Liver (tissue), 8 donors: ENCODE measurements at regions not wholly inside any gene's neighbourhood (a gene's known extent, or its start where the extent isn't known, plus 50 kb on each side); places are given as distances from the start of the nearest gene placed in this dataset.

Source experiments
- DNase-seq: peaks from one replicate; pipeline ENCODE4 v3.0.0-alpha.2; 2017; ENCODE audit warnings: low spot score
- H3K27ac ChIP-seq, 2 donors: one replicate each; pipeline ENCODE4 v1.7.0; 2013; ENCODE audit warnings: inconsistent platforms in 2 of 2, low read length in 2 of 2, control low read depth in 1 of 2, low read depth in 1 of 2, mild to moderate bottlenecking in 1 of 2
- H3K27me3 ChIP-seq, 4 donors: one replicate each; pipeline versions ENCODE4 v1.6.1 to v1.7.0; 2013; ENCODE audit warnings: low read length in 3 of 4, inconsistent platforms in 1 of 4, mild to moderate bottlenecking in 1 of 4, moderate library complexity in 1 of 4; ENCODE audit not compliant: control insufficient read depth in 4 of 4, insufficient read depth in 4 of 4
- H3K36me3 ChIP-seq, 4 donors: one replicate each; pipeline versions ENCODE4 v1.6.1 to v1.7.0; 2013; ENCODE audit warnings: low read length in 3 of 4, mild to moderate bottlenecking in 3 of 4, low read depth in 1 of 4, moderate library complexity in 1 of 4; ENCODE audit not compliant: control insufficient read depth in 4 of 4, insufficient read depth in 3 of 4
- H3K4me1 ChIP-seq, 4 donors: one replicate each; pipeline versions ENCODE4 v1.6.1 to v1.7.0; 2013; ENCODE audit warnings: low read length in 3 of 4, mild to moderate bottlenecking in 3 of 4, moderate library complexity in 1 of 4; ENCODE audit not compliant: control insufficient read depth in 4 of 4, insufficient read depth in 4 of 4
- H3K4me3 ChIP-seq, 3 donors: one replicate each; pipeline versions ENCODE4 v1.6.1 to v1.7.0; 2013; ENCODE audit warnings: low read length in 3 of 3, control low read depth in 1 of 3, low read depth in 1 of 3, mild to moderate bottlenecking in 1 of 3
- H3K9ac ChIP-seq, 2 donors: one replicate each; pipeline ENCODE4 v1.7.0; 2013; ENCODE audit warnings: low read length in 2 of 2, mild to moderate bottlenecking in 2 of 2, moderate library complexity in 2 of 2, control low read depth in 1 of 2, low read depth in 1 of 2
- H3K9me3 ChIP-seq, 4 donors: one replicate each; pipeline versions ENCODE4 v1.6.1 to v1.7.0; 2013; ENCODE audit warnings: low read length in 3 of 4; ENCODE audit not compliant: control insufficient read depth in 4 of 4
- EGR1 ChIP-seq, 2 donors: IDR thresholded peaks; 2 replicates each; pipeline ENCODE4 v1.6.1; 2016 to 2018; ENCODE audit warnings: antibody characterized with exemption in 2 of 2, low read depth in 2 of 2
- FOXA1 ChIP-seq: IDR thresholded peaks from 2 replicates; pipeline ENCODE4 v1.6.1; 2016; ENCODE audit warnings: antibody characterized with exemption
- HNF4A ChIP-seq, 2 donors: conservative IDR thresholded peaks; 2 replicates each; pipeline ENCODE4 v1.6.1; 2016; ENCODE audit warnings: antibody characterized with exemption in 2 of 2, mild to moderate bottlenecking in 2 of 2
- HNF4G ChIP-seq: IDR thresholded peaks from 2 replicates; pipeline ENCODE4 v1.6.1; 2016; ENCODE audit warnings: antibody characterized with exemption
- NR2F2 ChIP-seq: IDR thresholded peaks from 2 replicates; pipeline ENCODE4 v1.6.1; 2016; ENCODE audit warnings: antibody characterized with exemption
- RAD21 ChIP-seq, 2 donors: IDR thresholded peaks; 2 replicates each; pipeline ENCODE4 v1.6.1; 2016; ENCODE audit warnings: antibody characterized with exemption in 2 of 2, mild to moderate bottlenecking in 2 of 2
- SP1 ChIP-seq: IDR thresholded peaks from 2 replicates; pipeline ENCODE4 v1.6.1; 2018; ENCODE audit warnings: antibody characterized with exemption, mild to moderate bottlenecking
- TAF1 ChIP-seq: conservative IDR thresholded peaks from 2 replicates; pipeline ENCODE4 v1.6.1; 2016; ENCODE audit warnings: antibody characterized with exemption, mild to moderate bottlenecking
- WGBS: extraction: QIAGEN DNeasy Blood & Tissue Kit; methylation state at CpG from one replicate; pipeline ENCODE4 v1.1.7; 2013; 5-methylcytosine and 5-hydroxymethylcytosine counted together
- TF ChIP-seq, protein P1 (sequence below): IDR thresholded peaks from 2 replicates; pipeline ENCODE4 v1.6.1; 2016; ENCODE audit warnings: antibody characterized with exemption
- TF ChIP-seq, protein P2 (sequence below): IDR thresholded peaks from 2 replicates; pipeline ENCODE4 v1.6.1; 2016; ENCODE audit warnings: antibody characterized with exemption
- TF ChIP-seq, protein P3 (sequence below): IDR thresholded peaks from 2 replicates; pipeline ENCODE4 v1.6.1; 2016; ENCODE audit warnings: antibody characterized with exemption
- TF ChIP-seq, protein P4 (sequence below): IDR thresholded peaks from 2 replicates; pipeline ENCODE4 v1.6.1; 2016; ENCODE audit warnings: antibody characterized with exemption, mild to moderate bottlenecking
- TF ChIP-seq, protein P5 (sequence below): fragments of 150-350 bp; IDR thresholded peaks from 2 replicates; pipeline ENCODE4 v1.5.1; 2017; ENCODE audit warnings: improper control_type of control experiment, low read depth, low read length; ENCODE audit not compliant: missing input control
- donor health status: healthy.
- donor health status: healthy.
- donor health status: healthy.
- donor health status: healthy.
- donor health status: healthy.

DNA sequence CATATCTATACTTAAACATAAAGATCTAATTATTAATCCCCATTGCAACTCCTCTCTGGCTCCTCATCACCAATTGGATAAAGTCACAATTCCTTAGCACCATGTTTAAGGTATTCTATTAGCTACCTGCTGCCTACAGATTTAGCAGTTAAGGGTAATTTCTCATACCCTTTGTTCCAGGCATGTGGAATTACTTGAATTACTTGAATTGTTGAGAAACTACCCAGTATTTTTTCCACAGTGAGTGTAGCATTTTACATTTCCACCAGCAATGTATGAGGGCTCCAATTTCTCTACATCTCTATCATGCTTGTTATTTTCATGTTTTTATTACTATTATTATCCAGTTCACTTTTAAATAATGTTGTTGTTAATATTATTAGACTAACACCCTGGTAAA lies 86.4 kb downstream of the P2RY1 start:
- no peak for DNase-seq
- TF ChIP-seq, protein P1, sequence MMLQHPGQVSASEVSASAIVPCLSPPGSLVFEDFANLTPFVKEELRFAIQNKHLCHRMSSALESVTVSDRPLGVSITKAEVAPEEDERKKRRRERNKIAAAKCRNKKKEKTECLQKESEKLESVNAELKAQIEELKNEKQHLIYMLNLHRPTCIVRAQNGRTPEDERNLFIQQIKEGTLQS, result no peak
- TF ChIP-seq HNF4A (conservative IDR thresholded peaks at IDR 0.05), result no peak
- no peak for TF ChIP-seq FOXA1
- TF ChIP-seq RAD21 (IDR thresholded peaks at IDR 0.05), result no peak
- no peak for TF ChIP-seq TAF1
- TF ChIP-seq, protein P2, sequence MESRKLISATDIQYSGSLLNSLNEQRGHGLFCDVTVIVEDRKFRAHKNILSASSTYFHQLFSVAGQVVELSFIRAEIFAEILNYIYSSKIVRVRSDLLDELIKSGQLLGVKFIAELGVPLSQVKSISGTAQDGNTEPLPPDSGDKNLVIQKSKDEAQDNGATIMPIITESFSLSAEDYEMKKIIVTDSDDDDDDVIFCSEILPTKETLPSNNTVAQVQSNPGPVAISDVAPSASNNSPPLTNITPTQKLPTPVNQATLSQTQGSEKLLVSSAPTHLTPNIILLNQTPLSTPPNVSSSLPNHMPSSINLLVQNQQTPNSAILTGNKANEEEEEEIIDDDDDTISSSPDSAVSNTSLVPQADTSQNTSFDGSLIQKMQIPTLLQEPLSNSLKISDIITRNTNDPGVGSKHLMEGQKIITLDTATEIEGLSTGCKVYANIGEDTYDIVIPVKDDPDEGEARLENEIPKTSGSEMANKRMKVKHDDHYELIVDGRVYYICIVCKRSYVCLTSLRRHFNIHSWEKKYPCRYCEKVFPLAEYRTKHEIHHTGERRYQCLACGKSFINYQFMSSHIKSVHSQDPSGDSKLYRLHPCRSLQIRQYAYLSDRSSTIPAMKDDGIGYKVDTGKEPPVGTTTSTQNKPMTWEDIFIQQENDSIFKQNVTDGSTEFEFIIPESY, result no peak
- TF ChIP-seq, protein P3, sequence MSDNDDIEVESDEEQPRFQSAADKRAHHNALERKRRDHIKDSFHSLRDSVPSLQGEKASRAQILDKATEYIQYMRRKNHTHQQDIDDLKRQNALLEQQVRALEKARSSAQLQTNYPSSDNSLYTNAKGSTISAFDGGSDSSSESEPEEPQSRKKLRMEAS, result no peak
- peaks cover 0 to 1% (median 0%) of the 10 kb centered on the region in 4 donors for H3K9me3 ChIP-seq

DNA sequence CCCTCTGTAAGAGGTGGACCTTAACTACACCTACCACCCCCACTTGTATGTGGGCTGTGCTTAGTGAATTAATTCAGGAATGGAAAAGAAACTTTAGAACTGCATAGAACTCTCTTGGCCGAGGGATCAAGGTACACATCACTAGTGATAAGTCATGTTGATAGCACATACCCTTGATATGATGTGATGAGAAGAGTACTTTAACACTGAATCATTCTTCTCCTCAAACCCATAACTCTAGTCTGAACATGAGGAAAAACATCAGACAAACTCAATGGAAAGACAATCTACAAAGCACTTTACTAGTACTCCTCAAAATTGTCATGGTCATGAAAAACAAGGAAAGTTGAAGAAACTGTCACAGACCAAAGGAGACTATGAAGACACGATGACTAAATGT lies 87.6 kb downstream of the P2RY1 start:
- no peak for DNase-seq
- peaks cover 0 to 1% (median 0%) of the 10 kb centered on the region in 4 donors for H3K9me3 ChIP-seq
- H3K27me3 ChIP-seq, result no peaks in the 10 kb centered on the region
- H3K27ac ChIP-seq, result no peak overlapping the region
- H3K4me3 ChIP-seq, result no peak overlapping the region
- H3K9ac ChIP-seq, result no peak overlapping the region
- H3K4me1 ChIP-seq, result peaks cover 0 to 1% (median 0%) of the 10 kb centered on the region in 4 donors
- 78% methylated on average over 2 of the region's 2 CpGs for WGBS
- H3K36me3 ChIP-seq, result no peaks in the 10 kb centered on the region
- TF ChIP-seq EGR1 (IDR thresholded peaks at IDR 0.05; ENCODE audit: low read depth in 2 of 2), result no peak
- TF ChIP-seq, protein P2, result no peak
- TF ChIP-seq TAF1, result no peak
- TF ChIP-seq, protein P3, result no peak
- no peak for TF ChIP-seq SP1
- no peak for TF ChIP-seq HNF4G
- TF ChIP-seq RAD21 (IDR thresholded peaks at IDR 0.05), result no peak
- no peak for TF ChIP-seq NR2F2
- TF ChIP-seq, protein P4, sequence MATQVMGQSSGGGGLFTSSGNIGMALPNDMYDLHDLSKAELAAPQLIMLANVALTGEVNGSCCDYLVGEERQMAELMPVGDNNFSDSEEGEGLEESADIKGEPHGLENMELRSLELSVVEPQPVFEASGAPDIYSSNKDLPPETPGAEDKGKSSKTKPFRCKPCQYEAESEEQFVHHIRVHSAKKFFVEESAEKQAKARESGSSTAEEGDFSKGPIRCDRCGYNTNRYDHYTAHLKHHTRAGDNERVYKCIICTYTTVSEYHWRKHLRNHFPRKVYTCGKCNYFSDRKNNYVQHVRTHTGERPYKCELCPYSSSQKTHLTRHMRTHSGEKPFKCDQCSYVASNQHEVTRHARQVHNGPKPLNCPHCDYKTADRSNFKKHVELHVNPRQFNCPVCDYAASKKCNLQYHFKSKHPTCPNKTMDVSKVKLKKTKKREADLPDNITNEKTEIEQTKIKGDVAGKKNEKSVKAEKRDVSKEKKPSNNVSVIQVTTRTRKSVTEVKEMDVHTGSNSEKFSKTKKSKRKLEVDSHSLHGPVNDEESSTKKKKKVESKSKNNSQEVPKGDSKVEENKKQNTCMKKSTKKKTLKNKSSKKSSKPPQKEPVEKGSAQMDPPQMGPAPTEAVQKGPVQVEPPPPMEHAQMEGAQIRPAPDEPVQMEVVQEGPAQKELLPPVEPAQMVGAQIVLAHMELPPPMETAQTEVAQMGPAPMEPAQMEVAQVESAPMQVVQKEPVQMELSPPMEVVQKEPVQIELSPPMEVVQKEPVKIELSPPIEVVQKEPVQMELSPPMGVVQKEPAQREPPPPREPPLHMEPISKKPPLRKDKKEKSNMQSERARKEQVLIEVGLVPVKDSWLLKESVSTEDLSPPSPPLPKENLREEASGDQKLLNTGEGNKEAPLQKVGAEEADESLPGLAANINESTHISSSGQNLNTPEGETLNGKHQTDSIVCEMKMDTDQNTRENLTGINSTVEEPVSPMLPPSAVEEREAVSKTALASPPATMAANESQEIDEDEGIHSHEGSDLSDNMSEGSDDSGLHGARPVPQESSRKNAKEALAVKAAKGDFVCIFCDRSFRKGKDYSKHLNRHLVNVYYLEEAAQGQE, result no peak
- TF ChIP-seq, protein P5, sequence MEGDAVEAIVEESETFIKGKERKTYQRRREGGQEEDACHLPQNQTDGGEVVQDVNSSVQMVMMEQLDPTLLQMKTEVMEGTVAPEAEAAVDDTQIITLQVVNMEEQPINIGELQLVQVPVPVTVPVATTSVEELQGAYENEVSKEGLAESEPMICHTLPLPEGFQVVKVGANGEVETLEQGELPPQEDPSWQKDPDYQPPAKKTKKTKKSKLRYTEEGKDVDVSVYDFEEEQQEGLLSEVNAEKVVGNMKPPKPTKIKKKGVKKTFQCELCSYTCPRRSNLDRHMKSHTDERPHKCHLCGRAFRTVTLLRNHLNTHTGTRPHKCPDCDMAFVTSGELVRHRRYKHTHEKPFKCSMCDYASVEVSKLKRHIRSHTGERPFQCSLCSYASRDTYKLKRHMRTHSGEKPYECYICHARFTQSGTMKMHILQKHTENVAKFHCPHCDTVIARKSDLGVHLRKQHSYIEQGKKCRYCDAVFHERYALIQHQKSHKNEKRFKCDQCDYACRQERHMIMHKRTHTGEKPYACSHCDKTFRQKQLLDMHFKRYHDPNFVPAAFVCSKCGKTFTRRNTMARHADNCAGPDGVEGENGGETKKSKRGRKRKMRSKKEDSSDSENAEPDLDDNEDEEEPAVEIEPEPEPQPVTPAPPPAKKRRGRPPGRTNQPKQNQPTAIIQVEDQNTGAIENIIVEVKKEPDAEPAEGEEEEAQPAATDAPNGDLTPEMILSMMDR, result no peak

More for the DNA sequence above, 86.4 kb downstream of the P2RY1 start:
- no peaks in the 10 kb centered on the region for H3K36me3 ChIP-seq
- H3K9ac ChIP-seq, result no peak overlapping the region
- H3K27ac ChIP-seq, result no peak overlapping the region
- no peaks in the 10 kb centered on the region for H3K27me3 ChIP-seq
- no peak overlapping the region for H3K4me3 ChIP-seq
- H3K4me1 ChIP-seq, result peaks cover 0 to 1% (median 0%) of the 10 kb centered on the region in 4 donors
